HCT116 (cell line): ENCODE measurements at regions not wholly inside any gene's neighbourhood (a gene's known extent, or its start where the extent isn't known, plus 50 kb on each side); places are given as distances from the start of the nearest gene placed in this dataset.

Experiments used
- ATAC-seq: fragments of 200-7000 bp; cut with Tn5 transposase; 2 replicates; pipeline ENCODE4 v1.9.1; 2020; ENCODE audit warnings: mild to moderate bottlenecking, moderate library complexity
- BruUV-seq: library from RNA; stranded (reverse); fragments of 400-500 nt; replicated peaks from 2 replicates; lab custom pipeline; 2021; lab: Mats Ljungman, UMichigan
- CTCF ChIA-PET: fragments of 300-600 bp; sonication (Branson Sonifier 250); formaldehyde crosslinking; loops from one replicate; lab custom pipeline; 2021; ENCODE audit warnings: antibody characterized with exemption; lab: Charles Lee
- POLR2A ChIA-PET: fragments of 300-600, 350-600 bp; sonication (Branson Sonifier 250); formaldehyde crosslinking; loops from one replicate; lab custom pipeline; 2021; ENCODE audit warnings: antibody characterized with exemption; lab: Charles Lee
- RAD21 ChIA-PET, 2 experiments: fragments of 300-600 bp; sonication (Branson Sonifier 250); formaldehyde crosslinking; loops; one replicate each; lab custom pipeline; 2023; ENCODE audit warnings: low total read pairs in 2 of 2; ENCODE audit not compliant: uncharacterized antibody in 2 of 2, unreplicated experiment in 2 of 2, low non-redundant PET in 1 of 2; lab: Charles Lee
- DNase-seq: peaks from one replicate; pipeline ENCODE4 v3.0.0-alpha.2; 2010; ENCODE audit warnings: low read depth, low spot score
- H2AFZ ChIP-seq: fragments of 200-600 bp; shearing (Covaris generic), sonication (generic); 2 replicates; pipeline ENCODE4 v1.6.1; 2017; ENCODE audit warnings: low read depth, mixed run types, mixed read lengths, antibody characterized with exemption, low read length; ENCODE audit not compliant: poor library complexity, severe bottlenecking
- H3K27ac ChIP-seq: 2 replicates; pipeline ENCODE4 v1.5.1; 2012; ENCODE audit warnings: low read depth, low read length
- H3K27me3 ChIP-seq: fragments of 200-600 bp; sonication (generic); 2 replicates; pipeline ENCODE4 v1.6.1; 2016; ENCODE audit warnings: mixed run types, low read length, mixed read lengths; ENCODE audit not compliant: insufficient read depth
- H3K36me3 ChIP-seq, 2 experiments: fragments of 200-500 bp in 1 of 2; fragments of 200-600 bp in 1 of 2; sonication (Bioruptor generic) in 1 of 2; sonication (generic) in 1 of 2; 2 replicates each; pipeline versions ENCODE4 v1.5.1 to v1.6.1; 2014 to 2016; ENCODE audit warnings: low read length in 2 of 2, inconsistent platforms in 1 of 2, mixed read lengths in 1 of 2, mixed run types in 1 of 2; ENCODE audit not compliant: insufficient read depth in 2 of 2, control insufficient read depth in 1 of 2
- H3K4me1 ChIP-seq, 2 experiments: fragments of 200-600 bp in 1 of 2; sonication (generic) in 1 of 2; 2 replicates each; pipeline versions ENCODE4 v1.5.1 to v1.6.1; 2012 to 2017; ENCODE audit warnings: low read length in 2 of 2, inconsistent platforms in 1 of 2, mild to moderate bottlenecking in 1 of 2, mixed read lengths in 1 of 2, mixed run types in 1 of 2, moderate library complexity in 1 of 2; ENCODE audit not compliant: insufficient read depth in 2 of 2, control insufficient read depth in 1 of 2
- H3K4me2 ChIP-seq: fragments of 200-600 bp; sonication (generic); 2 replicates; pipeline ENCODE4 v1.6.1; 2017; ENCODE audit warnings: mixed run types, low read length, mixed read lengths
- H3K4me3 ChIP-seq, 2 experiments: fragments of 200-600 bp in 1 of 2; sonication (generic) in 1 of 2; replicated peaks in 1 of 2; 2 replicates each; pipeline ENCODE4 v1.5.1; 2011 to 2016; ENCODE audit warnings: low read length in 2 of 2, control low read depth in 1 of 2, low read depth in 1 of 2, mild to moderate bottlenecking in 1 of 2, mixed read lengths in 1 of 2, mixed run types in 1 of 2
- H3K79me2 ChIP-seq: fragments of 200-600 bp; sonication (generic); 2 replicates; pipeline ENCODE4 v1.6.1; 2017; ENCODE audit warnings: mild to moderate bottlenecking, mixed run types, low read length, moderate library complexity, mixed read lengths; ENCODE audit not compliant: insufficient read depth
- H3K9ac ChIP-seq: fragments of 200-600 bp; sonication (generic); 2 replicates; pipeline ENCODE4 v1.6.1; 2016; ENCODE audit warnings: low read length, mixed read lengths
- H3K9me2 ChIP-seq: fragments of 200-600 bp; sonication (generic), shearing (Covaris generic); 2 replicates; pipeline ENCODE4 v1.6.1; 2017; ENCODE audit warnings: mixed run types, mild to moderate bottlenecking, moderate library complexity; ENCODE audit not compliant: insufficient read depth
- H3K9me3 ChIP-seq, 2 experiments: fragments of 200-500 bp in 1 of 2; fragments of 200-600 bp in 1 of 2; sonication (Bioruptor generic) in 1 of 2; sonication (generic) in 1 of 2; 2 replicates each; pipeline ENCODE4 v1.6.1; 2014 to 2017; ENCODE audit warnings: low read length in 2 of 2, mixed read lengths in 2 of 2, inconsistent platforms in 1 of 2, low read depth in 1 of 2, mild to moderate bottlenecking in 1 of 2, mixed run types in 1 of 2, moderate library complexity in 1 of 2; ENCODE audit not compliant: control insufficient read depth in 1 of 2, insufficient read depth in 1 of 2
- H4K20me1 ChIP-seq: fragments of 200-600 bp; sonication (generic), shearing (Covaris generic); 2 replicates; pipeline ENCODE4 v1.6.1; 2017; ENCODE audit warnings: mixed run types, mild to moderate bottlenecking, moderate library complexity; ENCODE audit not compliant: insufficient read depth
- EZH2 ChIP-seq: fragments of 200-600 bp; sonication (generic); IDR thresholded peaks from 2 replicates; pipeline ENCODE4 v1.6.1; 2017; ENCODE audit warnings: antibody characterized with exemption, mixed run types
- FOSL1 ChIP-seq: IDR thresholded peaks from 2 replicates; pipeline ENCODE4 v1.6.1; 2012; ENCODE audit warnings: low read depth
- SP1 ChIP-seq: IDR thresholded peaks from 2 replicates; pipeline ENCODE4 v1.6.1; 2012; ENCODE audit warnings: low read depth
- intact Hi-C: fragments of 100-400 bp; cut with micrococcal nuclease; formaldehyde crosslinking; loops from 2 replicates; pipeline ENCODE4 v1.10.0; 2022
- TF ChIP-seq, protein P1 (sequence below): IDR thresholded peaks from 2 replicates; pipeline ENCODE4 v1.6.1; 2012

DNA sequence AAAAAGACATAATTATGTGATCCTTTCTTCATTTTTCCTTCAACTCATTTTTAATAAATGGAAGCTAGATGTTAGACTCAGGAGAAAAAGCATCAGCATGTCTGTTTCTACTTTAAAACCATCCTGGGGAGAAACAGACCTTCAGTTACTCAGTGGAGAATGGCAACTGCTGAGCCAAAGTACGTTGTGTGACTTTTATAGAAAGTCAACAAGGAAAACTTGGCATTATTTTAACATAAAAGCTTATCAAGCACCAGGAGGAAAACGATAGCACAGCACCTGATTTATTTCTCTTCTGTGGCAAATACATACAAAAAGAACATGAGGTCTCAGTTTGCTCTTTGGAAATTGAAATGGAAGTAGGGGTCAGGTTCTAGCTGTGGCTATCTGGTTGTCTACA lies 115.3 kb upstream of the RIPOR2 start:
- ChIA-PET CTCF (no interaction called here), RAD21 (no interaction called here)
- Histone ChIP-seq H3K4me2 (no peak overlapping the region), H4K20me1 (no peaks in the 10 kb centered on the region), H3K9me2 (no peaks in the 10 kb centered on the region), H3K79me2 (no peaks in the 10 kb centered on the region), H3K27ac (no peak overlapping the region)
- intact Hi-C loops, result no loop called here
- no peak for TF ChIP-seq EZH2
- TF ChIP-seq, protein P1, sequence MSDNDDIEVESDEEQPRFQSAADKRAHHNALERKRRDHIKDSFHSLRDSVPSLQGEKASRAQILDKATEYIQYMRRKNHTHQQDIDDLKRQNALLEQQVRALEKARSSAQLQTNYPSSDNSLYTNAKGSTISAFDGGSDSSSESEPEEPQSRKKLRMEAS, result no peak
- TF ChIP-seq, all 23 proteins: peak for 0
- Histone ChIP-seq H3K9me3 (no peaks in the 10 kb centered on the region), H3K9ac (no peak overlapping the region), H3K4me3 (no peak overlapping the region), H3K27me3 (no peaks in the 10 kb centered on the region), H3K36me3 (no peaks in the 10 kb centered on the region), H3K4me1 (no peaks in the 10 kb centered on the region), H2AFZ (no peak overlapping the region)
- no peak for ATAC-seq
- no peak for DNase-seq
- no TSS peak for BruUV-seq
- POLR2A ChIA-PET, result no interaction called here

DNA sequence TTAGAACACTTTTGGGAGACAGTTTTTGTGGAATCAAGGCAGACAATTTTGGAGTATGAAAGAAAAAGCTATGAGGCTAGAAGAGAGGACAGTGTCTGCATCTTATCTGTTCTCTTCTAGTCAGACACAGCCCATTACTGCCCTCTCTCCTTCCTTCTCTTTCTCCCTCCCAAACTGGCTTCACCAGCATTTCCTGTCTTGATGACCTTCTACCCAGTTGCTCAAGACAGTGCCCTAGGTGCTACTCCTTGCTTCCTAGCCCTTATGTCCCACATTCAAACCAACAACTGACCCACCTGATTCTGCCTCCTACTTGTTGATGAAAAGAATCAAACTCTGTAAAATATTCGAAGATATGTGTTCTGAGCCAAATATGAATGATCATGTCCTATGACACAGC lies 116.4 kb upstream of the RIPOR2 start:
- H3K79me2 ChIP-seq, result no peaks in the 10 kb centered on the region
- TF ChIP-seq FOSL1 (no peak), SP1 (0 out of 2 replicates have a peak, but pooled peaks have one; percentile 13)
- ATAC-seq, result no peak
- no peaks in the 10 kb centered on the region for H3K4me1 ChIP-seq
- no peaks in the 10 kb centered on the region for H3K9me3 ChIP-seq
- no peaks in the 10 kb centered on the region for H3K27me3 ChIP-seq
- ChIA-PET RAD21 (interaction anchor here in 1 of 2 experiments (0.6 kb wide), 1 partner anchor 550 kb away, joined by 3 read pairs; no protein-coding TSS in a partner anchor), POLR2A (no interaction called here), CTCF (no interaction called here)
- H3K9me2 ChIP-seq, result no peaks in the 10 kb centered on the region
- H3K9ac ChIP-seq, result no peak overlapping the region
- BruUV-seq, result no TSS peak
- no peak overlapping the region for H3K4me3 ChIP-seq
- H3K36me3 ChIP-seq, result no peaks in the 10 kb centered on the region
- H4K20me1 ChIP-seq, result no peaks in the 10 kb centered on the region
- no peak for DNase-seq
- no peak overlapping the region for H3K27ac ChIP-seq
- intact Hi-C loops, result no loop called here
- H2AFZ ChIP-seq, result no peak overlapping the region
- no peak overlapping the region for H3K4me2 ChIP-seq
